D341Med (cell line): ENCODE measurements at regions not wholly inside any gene's neighbourhood (a gene's known extent, or its start where the extent isn't known, plus 50 kb on each side); places are given as distances from the start of the nearest gene placed in this dataset.

Experiments
- DNase-seq: peaks from one replicate; pipeline ENCODE4 v3.0.0; 2012; ENCODE audit warnings: low spot score

GRCh38 chrX:143206966-143207365 lies 181.2 kb downstream of the SPANXN4 start:
- no peak for DNase-seq

GRCh38 chrX:143171703-143172102 lies 146.0 kb downstream of the SPANXN4 start:
- no peak for DNase-seq

GRCh38 chrX:143165778-143166177 lies 140.1 kb downstream of the SPANXN4 start:
- no peak for DNase-seq

- DNase-seq, result no peak
Measured at GRCh38 chrX:143139681-143140080, 114.0 kb downstream of the SPANXN4 start.

- no peak for DNase-seq
Measured at GRCh38 chrX:143121477-143121876, 95.7 kb downstream of the SPANXN4 start.

GRCh38 chrX:143115466-143115865 lies 89.7 kb downstream of the SPANXN4 start:
- no peak for DNase-seq

- no peak for DNase-seq
Measured at GRCh38 chrX:143095816-143096215, 70.1 kb downstream of the SPANXN4 start.

GRCh38 chrX:143095321-143095720 lies 69.6 kb downstream of the SPANXN4 start:
- DNase-seq, result no peak

GRCh38 chrX:143094417-143095023 lies 68.8 kb downstream of the SPANXN4 start:
- no peak for DNase-seq
